PC-3 (cell line): ENCODE measurements at regions not wholly inside any gene's neighbourhood (a gene's known extent, or its start where the extent isn't known, plus 50 kb on each side); places are given as distances from the start of the nearest gene placed in this dataset.

Experiments used
- CTCF ChIP-seq: fragments of 300-600 bp; sonication (generic); conservative IDR thresholded peaks from 2 replicates; pipeline ENCODE4 v1.5.1; 2017; ENCODE audit warnings: antibody characterized with exemption, low read depth, mild to moderate bottlenecking, low read length
- EZH2 ChIP-seq: fragments of 300-600 bp; sonication (generic); IDR thresholded peaks from one replicate; pipeline ENCODE4 v1.6.1; 2017; ENCODE audit warnings: antibody characterized with exemption, mild to moderate bottlenecking, low read length; ENCODE audit not compliant: unreplicated experiment
- EZH2phosphoT487 ChIP-seq: fragments of 300-600 bp; sonication (generic); IDR thresholded peaks from 2 replicates; pipeline ENCODE4 v1.6.1; 2018; ENCODE audit warnings: mild to moderate bottlenecking, antibody characterized with exemption, low read length, borderline replicate concordance

- TF ChIP-seq CTCF (no peak), EZH2phosphoT487 (no peak), EZH2 (no peak)
These were observed 95.3 kb upstream of the ATP2B2 start for GRCh38 chr3:10600726-10601125.
